Lower lobe of right lung (tissue), 2 donors: ENCODE measurements at regions not wholly inside any gene's neighbourhood (a gene's known extent, or its start where the extent isn't known, plus 50 kb on each side); places are given as distances from the start of the nearest gene placed in this dataset.

Experiments
- ATAC-seq, 2 donors: fragments of 200-7000 bp; cut with Tn5 transposase; one replicate each; pipeline ENCODE4 v1.9.1; 2020 to 2022; ENCODE audit warnings: mild to moderate bottlenecking in 2 of 2, moderate library complexity in 2 of 2
- DNase-seq: peaks from one replicate; pipeline ENCODE4 v3.0.0-alpha.2; 2020
- H3K27ac ChIP-seq: fragments of 200-600 bp; one replicate; pipeline ENCODE4 v1.8.0; 2022
- H3K27me3 ChIP-seq: fragments of 200-600 bp; one replicate; pipeline ENCODE4 v1.8.0; 2022; ENCODE audit warnings: low read depth
- H3K36me3 ChIP-seq: fragments of 200-600 bp; one replicate; pipeline ENCODE4 v1.8.0; 2022; ENCODE audit warnings: mild to moderate bottlenecking
- H3K4me1 ChIP-seq: fragments of 200-600 bp; one replicate; pipeline ENCODE4 v1.8.0; 2022
- H3K4me3 ChIP-seq: fragments of 200-600 bp; one replicate; pipeline ENCODE4 v1.8.0; 2022; ENCODE audit warnings: mild to moderate bottlenecking
- H3K9me3 ChIP-seq: fragments of 200-600 bp; one replicate; pipeline ENCODE4 v1.8.0; 2022
- CTCF ChIP-seq: fragments of 200-600 bp; IDR thresholded peaks from one replicate; pipeline ENCODE4 v1.8.0; 2022; ENCODE audit warnings: antibody characterized with exemption, mild to moderate bottlenecking
- intact Hi-C: fragments of 100-400 bp; cut with DNase I; formaldehyde crosslinking; loops from one replicate; pipeline ENCODE4 v1.11.0; 2022
- donor health status: DM: no; HTN: yes; CAD: no; lungs with severe emphysema.

- no peaks in the 10 kb centered on the region for H3K9me3 ChIP-seq
- ATAC-seq (no peak), DNase-seq (no peak)
- no peak for TF ChIP-seq CTCF
- H3K4me3 ChIP-seq: no peak overlapping the region
- no peaks in the 10 kb centered on the region for H3K36me3 ChIP-seq
- no peaks in the 10 kb centered on the region for H3K4me1 ChIP-seq
- no peak overlapping the region for H3K27ac ChIP-seq
- no peaks in the 10 kb centered on the region for H3K27me3 ChIP-seq
- intact Hi-C loops: no loop called here
Observed at GRCh38 chr7:46975493-46975892, 606.4 kb downstream of the TNS3 start.

GRCh38 chr7:46972205-46972604 is 609.7 kb downstream of the TNS3 start:
- ATAC-seq (no peak), DNase-seq (no peak)
- no peaks in the 10 kb centered on the region for H3K27me3 ChIP-seq
- intact Hi-C loops: no loop called here
- no peaks in the 10 kb centered on the region for H3K36me3 ChIP-seq
- H3K27ac ChIP-seq: no peak overlapping the region
- no peak overlapping the region for H3K4me3 ChIP-seq
- TF ChIP-seq CTCF: no peak
- no peaks in the 10 kb centered on the region for H3K9me3 ChIP-seq
- no peaks in the 10 kb centered on the region for H3K4me1 ChIP-seq

- no peak for DNase-seq
- H3K36me3 ChIP-seq: no peaks in the 10 kb centered on the region
- ATAC-seq: no peak
- no peak overlapping the region for H3K27ac ChIP-seq
- H3K27me3 ChIP-seq: no peaks in the 10 kb centered on the region
- peaks cover 13% of the 10 kb centered on the region for H3K9me3 ChIP-seq
- intact Hi-C loops: no loop called here
- H3K4me1 ChIP-seq: no peaks in the 10 kb centered on the region
- no peak for TF ChIP-seq CTCF
- no peak overlapping the region for H3K4me3 ChIP-seq
Observed at GRCh38 chr7:46970476-46970875, 611.4 kb downstream of the TNS3 start.

GRCh38 chr7:46970131-46970430 is 611.8 kb downstream of the TNS3 start:
- Histone ChIP-seq H3K4me3 (no peak overlapping the region), H3K4me1 (no peaks in the 10 kb centered on the region), H3K9me3 (peaks cover 15% of the 10 kb centered on the region), H3K36me3 (no peaks in the 10 kb centered on the region), H3K27me3 (no peaks in the 10 kb centered on the region), H3K27ac (no peak overlapping the region)
- intact Hi-C loops: no loop called here
- no peak for DNase-seq
- TF ChIP-seq CTCF: no peak
- ATAC-seq: no peak

- H3K27me3 ChIP-seq: no peaks in the 10 kb centered on the region
- H3K27ac ChIP-seq: no peak overlapping the region
- TF ChIP-seq CTCF: no peak
- H3K36me3 ChIP-seq: no peaks in the 10 kb centered on the region
- no peak for DNase-seq
- H3K4me1 ChIP-seq: no peaks in the 10 kb centered on the region
- H3K4me3 ChIP-seq: no peak overlapping the region
- peaks cover 21% of the 10 kb centered on the region for H3K9me3 ChIP-seq
- intact Hi-C loops: no loop called here
- no peak for ATAC-seq
Observed at GRCh38 chr7:46969303-46970130, 612.4 kb downstream of the TNS3 start.
